ENCODE measurements at regions not wholly inside any gene's neighbourhood (a gene's known extent, or its start where the extent isn't known, plus 50 kb on each side); places are given as distances from the start of the nearest gene placed in this dataset.
"Not testable (repeated sequence)": the region's sequence is repeated elsewhere in the genome, so short reads cannot be mapped to it uniquely, and the experiment has no call there.

GRCh38 chr4:181007751-181008150, 1235.5 kb upstream of the TENM3 start:
- no peak for DNase-seq

DNA sequence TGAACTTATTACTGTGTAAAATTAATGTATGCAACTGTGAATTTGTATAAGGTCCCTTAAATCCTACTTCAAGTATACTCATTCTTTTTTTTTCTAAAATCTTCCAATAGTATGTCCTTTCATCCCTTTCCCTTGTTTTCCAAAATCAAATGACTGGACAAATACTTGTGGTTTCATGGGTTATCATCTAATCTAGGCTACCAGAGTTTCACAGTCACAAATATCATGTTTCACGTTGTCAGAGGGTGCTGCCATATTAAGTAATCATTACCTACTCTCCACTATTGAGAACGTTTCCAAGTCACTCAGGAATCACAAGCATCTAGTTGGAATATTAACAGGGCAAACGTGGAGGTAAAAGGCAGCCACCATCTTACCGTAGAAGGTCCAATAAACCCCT, 1235.0 kb upstream of the TENM3 start:
- DNase-seq = no peak

DNA sequence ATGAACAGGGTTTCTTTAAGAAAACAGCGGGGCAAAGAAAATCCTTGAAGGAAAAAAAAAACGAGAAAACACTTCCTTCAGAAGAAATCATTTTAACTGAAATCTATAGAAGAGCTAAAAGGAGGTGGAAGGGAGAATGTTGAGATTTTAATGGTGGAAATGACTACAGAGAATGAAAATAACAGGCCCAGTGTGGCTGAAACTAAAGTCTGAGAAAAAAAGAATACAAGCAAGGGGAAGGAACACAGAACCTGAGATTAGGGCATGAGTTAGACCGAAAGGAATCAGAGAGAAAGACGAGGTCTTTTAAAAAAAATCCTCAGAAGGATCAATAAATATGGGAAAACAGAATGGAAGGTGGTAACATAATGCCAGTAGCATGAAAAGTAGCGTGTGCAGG, 1230.0 kb upstream of the TENM3 start:
- no peak for DNase-seq

GRCh38 chr4:181017038-181017437, 1226.2 kb upstream of the TENM3 start:
- DNase-seq = no peak

DNA sequence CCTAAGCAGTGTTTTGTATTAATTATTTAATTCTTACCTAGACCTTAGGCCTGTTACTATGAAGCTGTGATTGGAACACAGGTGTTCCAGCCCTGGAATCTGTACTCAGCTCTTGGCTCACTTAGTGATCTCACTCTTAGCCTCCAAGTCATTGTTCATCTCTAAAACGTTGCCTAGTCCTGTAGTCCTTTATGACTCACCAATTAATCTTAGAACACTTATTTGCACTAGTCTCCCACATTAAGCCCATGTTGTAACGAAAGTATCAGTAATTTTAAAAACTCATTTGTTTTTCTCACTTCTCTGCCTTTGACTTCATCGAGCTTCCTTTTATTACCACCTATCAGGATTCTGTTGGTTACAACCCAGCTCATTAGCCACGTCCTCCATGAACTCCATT, 1224.7 kb upstream of the TENM3 start:
- DNase-seq = no peak

DNA sequence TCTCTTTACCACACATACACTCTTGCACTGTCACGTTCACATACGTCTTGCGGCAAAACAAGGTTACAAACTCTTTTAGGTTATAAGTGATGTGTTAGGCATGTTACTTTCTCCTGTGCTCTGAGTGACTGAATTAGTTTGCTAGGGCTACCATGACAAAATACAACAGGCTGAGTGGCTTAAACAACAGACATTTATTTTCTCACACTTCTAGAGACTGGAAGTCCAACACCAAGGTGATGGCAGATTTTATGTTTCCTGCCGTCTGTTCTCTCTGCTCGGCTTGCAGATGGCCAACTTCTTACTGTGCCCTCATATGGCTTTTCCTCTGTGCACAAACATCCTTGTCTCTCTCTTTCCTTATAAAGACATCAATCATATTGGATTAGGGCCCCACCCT, 1224.3 kb upstream of the TENM3 start:
- DNase-seq = no peak

GRCh38 chr4:181020456-181020855, 1222.7 kb upstream of the TENM3 start:
- no peak for DNase-seq

- DNase-seq = no peak
These were observed 1222.0 kb upstream of the TENM3 start for GRCh38 chr4:181021213-181021612.

- not testable (repeated sequence) for DNase-seq
These were observed 1212.9 kb upstream of the TENM3 start for GRCh38 chr4:181030135-181030921.

- no peak for DNase-seq
These were observed 1212.2 kb upstream of the TENM3 start for GRCh38 chr4:181030961-181031360.

- no peak for DNase-seq
These were observed 1199.7 kb upstream of the TENM3 start for GRCh38 chr4:181043486-181043885.

DNA sequence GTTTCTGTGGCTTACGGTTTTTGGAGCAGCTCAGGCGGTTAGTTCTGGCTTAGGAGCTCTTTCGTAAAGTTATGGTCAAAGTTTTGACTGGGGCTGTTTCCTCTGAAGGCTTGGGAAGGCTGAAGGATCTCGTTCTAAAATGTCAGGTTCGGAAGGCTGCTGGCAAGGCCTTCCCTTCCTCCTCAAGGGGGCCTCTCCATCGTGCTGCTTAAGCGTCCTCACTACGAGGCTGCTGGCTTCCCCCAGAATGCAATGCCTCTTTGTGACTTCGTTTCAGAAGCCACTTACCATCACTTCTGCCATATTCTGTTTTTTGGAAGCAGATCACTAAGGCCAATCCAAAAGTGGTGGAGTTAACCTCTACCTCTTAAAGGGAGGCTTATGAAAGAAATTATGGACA, 1196.4 kb upstream of the TENM3 start:
- DNase-seq = no peak

GRCh38 chr4:181051931-181052330, 1191.3 kb upstream of the TENM3 start:
- no peak for DNase-seq

DNA sequence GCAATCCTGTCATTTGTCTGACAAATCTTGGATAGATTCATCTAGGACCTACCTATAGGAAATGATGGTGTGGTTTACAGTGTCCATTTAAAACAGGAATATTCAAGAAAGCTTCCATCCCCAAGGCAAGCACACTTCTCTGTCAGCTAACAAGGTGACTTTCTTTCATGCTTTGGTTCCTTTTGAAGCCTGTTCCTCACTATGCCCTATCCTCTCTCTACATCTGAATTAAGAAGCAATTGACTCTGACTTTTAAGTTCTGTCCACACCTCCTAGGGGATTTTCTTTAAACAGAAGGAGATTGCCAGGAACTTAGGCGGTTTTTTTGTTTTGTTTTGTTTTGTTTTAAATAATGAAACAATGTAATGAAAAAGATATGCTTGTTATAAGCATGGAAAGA, 1181.4 kb upstream of the TENM3 start:
- no peak for DNase-seq

DNA sequence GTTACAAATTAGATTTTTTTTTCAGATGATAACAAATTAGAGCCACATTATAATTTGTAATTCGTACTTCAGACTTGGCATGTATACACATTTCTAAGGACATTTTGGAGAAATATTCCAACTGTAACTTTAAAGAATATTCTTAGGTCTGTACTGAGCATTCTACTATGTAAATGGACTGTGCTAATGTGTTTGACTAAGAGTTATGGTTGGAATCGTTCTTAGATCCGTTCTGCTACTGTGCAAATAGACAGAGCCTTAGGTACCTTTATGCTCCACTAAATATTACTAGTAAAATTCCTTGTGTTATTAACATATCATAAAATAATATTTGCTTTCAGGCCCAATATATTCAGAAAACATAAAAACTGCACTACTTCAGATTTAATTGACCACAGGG, 1180.0 kb upstream of the TENM3 start:
- DNase-seq = no peak

GRCh38 chr4:181077341-181077740, 1165.9 kb upstream of the TENM3 start:
- DNase-seq = no peak

DNA sequence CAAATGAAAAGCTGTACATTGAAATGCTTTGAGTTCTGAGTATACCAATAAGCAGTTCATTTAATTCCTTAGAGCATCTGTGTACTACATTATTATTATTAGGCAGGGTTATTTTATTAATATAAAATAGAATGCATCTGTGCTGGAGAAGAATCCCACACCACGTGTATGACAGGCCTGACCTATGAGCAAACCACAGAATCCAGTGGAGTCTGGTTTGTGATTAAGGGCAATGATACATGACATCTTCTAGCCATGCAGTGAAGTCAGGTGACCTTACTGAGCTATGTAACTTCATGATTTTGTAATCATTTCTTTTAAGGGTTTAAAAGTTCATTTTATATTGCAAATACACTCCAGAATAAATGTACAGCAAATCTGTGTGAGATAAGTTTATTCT, 1165.0 kb upstream of the TENM3 start:
- DNase-seq = no peak

DNA sequence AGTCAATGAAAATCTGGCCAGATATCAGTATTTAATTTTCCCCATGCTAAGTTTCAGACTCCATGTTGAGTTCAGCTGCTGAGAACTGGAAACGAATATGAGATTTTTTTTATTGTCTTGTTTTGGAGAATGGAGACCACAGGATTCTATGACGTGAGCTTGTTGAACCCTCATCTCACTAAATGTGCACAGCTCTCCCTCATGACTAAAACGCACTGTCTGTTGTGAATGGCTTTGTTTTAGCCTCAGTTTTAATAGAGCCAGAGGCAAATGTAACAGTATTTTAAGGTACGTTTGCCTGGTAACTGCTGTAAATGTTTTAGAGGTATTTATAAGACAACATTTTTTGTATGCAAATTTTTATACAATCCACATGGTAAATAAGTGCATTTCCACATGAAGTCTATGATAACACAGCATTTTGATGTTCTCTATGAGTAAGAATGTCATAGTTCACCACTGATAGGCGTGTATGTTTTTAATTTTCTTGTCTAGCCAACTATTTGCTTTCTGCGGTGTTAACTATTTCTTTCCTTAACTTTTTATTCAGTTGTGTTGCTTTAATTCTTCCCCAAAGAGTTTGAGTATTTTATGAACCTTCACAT, 1159.3 kb upstream of the TENM3 start:
- DNase-seq = no peak

DNA sequence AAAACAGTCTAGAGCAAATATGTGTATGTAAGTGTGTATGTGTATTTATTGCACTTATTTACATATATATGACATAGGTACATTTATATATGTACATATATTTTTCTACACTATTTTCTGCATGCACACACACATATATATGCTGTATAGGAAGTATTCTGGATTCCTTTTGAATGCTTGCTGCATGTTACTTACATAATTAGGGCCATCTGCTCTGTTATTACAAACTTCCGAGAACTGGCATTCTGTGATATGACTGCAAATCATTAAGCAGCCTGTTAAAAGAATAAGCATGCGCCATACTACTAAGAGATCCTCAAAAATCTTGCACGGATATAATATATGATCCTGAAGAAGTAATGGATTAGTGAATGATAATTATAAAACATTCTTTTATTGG, 1157.6 kb upstream of the TENM3 start:
- no peak for DNase-seq

GRCh38 chr4:181105487-181105886, 1137.7 kb upstream of the TENM3 start:
- DNase-seq = no peak

DNA sequence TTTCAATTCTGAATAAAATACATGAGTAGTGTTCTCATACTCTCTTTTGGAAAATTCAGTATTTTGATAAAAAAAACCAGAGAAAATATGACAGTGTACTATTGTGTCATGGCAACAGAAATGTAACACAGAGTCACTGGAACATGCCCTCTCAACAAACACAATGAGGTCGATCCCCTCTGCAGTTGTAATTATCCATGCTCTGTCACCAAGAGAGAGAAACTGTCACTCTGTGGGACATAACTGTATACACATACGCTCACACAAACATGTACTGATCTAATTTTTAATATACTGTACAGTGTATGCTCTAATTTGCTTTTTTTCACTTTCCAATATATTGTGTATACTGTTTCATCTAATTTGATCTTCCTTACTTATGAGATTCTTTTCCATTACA, 1136.8 kb upstream of the TENM3 start:
- no peak for DNase-seq

GRCh38 chr4:181108237-181108636, 1135.0 kb upstream of the TENM3 start:
- DNase-seq = no peak

GRCh38 chr4:181119186-181119585, 1124.0 kb upstream of the TENM3 start:
- DNase-seq = no peak

- DNase-seq = no peak
These were observed 1121.5 kb upstream of the TENM3 start for GRCh38 chr4:181121733-181122132.

- DNase-seq = no peak
These were observed 1116.0 kb upstream of the TENM3 start for GRCh38 chr4:181127171-181127570.

Measured in activated naive CD4-positive, alpha-beta T cell (primary cell).